CD4-positive, alpha-beta T cell treated with Interleukin-21 for 1 hour (primary cell): ENCODE measurements at regions not wholly inside any gene's neighbourhood (a gene's known extent, or its start where the extent isn't known, plus 50 kb on each side); places are given as distances from the start of the nearest gene placed in this dataset.

ENCODE experiments used
- DNase-seq: peaks from one replicate; pipeline ENCODE4 v3.0.0-alpha.2; 2020

DNA sequence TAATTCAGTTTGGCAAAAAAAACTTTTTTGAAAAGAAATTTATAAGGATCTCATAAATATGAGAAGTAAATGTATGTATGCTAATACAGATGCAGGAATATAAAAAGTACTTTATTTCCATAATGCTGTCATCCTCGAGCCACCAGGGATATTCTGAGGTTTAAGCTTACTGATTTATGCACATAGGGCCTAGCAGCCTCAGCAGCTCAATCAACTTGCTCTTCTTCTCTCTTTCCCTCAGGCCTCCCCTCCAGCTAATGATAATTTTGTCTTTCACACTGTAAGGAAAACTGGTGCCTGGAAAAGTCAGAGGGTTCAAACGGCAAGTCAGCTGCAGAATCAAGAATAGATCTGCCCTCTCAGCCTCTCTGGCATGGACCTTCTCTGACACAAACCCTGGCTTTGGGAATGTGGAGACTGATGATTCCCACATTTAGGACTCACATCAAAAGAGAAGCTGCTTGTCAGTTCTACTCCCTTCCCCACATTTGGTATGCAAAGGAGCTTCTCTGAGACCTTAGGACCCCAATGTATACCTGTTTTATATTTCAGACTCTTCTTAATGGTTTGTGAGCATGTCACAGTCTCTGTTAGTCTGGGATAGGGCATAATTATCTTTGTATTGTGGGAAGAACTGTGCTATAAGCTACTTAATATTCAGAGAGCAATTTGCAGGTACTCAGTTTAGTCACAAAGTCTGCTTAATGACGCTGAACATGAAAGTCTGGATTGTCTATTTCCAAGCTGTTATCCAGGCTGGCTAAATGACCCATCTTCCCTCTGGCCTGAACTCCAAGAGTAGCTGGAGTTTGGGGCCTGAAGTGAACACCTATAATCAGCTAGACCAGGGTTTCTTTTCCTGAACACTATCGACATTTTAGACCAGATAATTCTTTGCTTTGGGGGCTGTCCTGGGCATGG is 52.1 kb upstream of the DIPK1A start:
- DNase-seq = no peak

DNA sequence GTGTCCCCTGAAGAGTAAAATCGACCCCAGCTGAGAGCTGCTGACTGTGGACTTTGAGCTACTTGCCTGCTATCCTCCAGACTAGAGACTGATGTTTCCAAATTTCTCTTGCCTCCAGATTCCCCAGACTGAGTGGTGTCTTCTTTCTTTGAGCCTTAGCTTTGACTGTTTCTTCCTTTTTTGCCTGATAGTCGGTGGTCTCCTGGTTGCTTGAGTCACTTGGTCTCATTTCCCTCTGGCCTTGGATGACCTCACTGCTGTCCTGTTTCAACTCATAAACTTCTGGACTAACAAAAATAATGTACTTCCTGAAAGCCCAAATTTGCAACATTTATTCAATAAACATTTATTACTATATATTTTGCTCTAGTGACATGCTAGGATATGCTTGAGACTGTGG is 52.9 kb upstream of the DIPK1A start:
- DNase-seq = no peak

DNA sequence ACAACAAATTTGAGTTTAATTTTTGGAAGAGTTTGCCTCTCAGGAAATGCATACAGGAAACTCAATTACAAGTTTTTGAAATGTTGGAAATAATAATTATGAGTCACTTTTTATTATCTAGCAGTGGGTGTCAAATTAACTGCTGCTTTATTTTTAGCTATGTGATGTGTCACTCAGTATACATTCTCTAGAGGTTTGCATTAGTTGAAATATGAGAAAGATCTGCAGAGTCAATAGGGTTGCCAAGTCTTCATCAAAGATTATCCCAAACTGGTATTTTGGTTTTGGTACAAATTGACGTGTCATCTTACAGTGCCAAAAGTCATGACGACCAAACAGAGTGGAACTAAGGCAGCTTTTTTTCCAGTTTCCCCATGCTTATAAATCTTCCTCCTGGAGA is 54.3 kb upstream of the DIPK1A start:
- DNase-seq = no peak

DNA sequence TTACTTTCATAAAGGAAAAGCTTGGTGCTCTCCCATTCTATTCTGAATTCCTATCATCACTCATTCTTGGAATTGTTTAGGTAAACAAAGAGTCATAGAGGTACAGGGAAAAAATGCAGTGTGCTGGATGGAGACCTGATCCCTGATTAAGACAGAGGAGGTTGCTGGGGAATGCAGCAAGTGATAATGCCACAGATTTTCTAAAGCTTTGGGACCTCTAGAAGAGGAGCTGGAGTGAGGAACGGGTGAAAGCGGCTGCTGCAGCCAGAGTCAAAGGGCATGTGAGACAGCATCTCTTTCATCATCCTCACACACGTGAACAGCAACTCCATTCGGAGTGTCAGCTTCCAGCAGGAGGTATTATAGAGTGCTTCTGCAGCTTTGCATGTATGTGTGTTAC is 54.9 kb upstream of the DIPK1A start:
- no peak for DNase-seq

DNA sequence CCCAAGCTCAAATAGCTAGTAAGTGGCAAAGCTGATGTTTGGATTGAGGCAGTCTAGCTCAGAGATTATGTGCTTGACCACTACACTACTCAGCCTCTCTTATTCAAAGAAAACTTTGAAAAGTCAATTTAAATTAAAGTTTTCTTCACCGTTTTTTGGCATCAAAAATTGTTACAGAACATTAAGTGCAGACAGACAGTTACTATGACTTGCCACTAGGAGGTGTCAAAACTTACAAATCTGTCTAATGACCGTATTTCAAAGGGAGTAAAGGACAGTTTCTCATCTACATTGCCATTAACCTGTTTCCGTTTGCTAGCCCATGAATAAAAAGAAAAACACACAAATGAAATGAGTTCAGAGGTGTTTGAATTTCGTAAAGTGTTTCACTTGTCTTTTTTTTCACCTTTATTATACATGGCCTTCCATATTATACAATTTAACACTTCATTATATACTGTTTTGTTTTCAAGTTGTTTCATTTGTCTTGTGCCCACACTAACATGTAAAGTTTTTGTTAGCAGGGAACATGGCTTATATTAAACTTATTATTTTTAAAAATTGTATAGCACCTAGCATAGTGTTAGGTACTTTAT is 57.4 kb upstream of the MTF2 start:
- DNase-seq = peak; percentile 69

DNA sequence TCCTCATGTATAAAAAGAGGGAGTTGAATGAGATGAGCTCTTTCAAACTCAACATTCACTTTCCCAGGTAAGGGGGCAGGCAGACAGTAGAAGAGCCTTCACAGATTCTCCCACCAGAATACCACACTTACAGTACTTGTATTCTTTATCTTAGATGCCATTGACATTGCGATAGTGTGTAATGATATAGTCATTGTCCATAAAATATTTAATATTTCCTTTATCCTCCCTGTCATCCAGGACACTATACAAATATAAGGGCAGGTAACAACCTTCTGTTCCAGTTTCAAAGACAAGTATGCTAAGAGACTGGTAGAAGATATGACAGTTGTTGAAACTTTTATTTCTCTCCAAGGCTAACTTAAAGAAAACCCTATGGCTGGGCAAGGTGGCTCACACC is 56.5 kb upstream of the MTF2 start:
- DNase-seq = no peak

DNA sequence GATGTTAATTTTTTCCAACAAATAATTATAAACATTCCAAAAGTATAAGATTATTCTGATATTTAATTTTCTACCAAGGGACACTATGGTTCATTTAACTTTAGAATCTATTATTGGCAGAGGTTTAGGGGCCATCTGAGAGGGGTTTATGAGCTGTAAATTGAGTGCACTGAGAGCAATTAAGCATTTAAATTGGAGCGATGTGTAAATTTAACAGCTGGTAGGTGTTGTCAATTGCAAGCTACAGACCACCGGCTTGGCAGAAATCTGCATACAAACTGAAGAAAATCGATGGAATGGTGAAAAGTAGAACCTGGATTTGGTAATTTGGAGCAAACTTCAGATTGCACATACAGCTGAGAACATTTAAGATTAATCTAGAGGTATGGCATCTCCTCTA is 55.8 kb upstream of the MTF2 start:
- no peak for DNase-seq

DNA sequence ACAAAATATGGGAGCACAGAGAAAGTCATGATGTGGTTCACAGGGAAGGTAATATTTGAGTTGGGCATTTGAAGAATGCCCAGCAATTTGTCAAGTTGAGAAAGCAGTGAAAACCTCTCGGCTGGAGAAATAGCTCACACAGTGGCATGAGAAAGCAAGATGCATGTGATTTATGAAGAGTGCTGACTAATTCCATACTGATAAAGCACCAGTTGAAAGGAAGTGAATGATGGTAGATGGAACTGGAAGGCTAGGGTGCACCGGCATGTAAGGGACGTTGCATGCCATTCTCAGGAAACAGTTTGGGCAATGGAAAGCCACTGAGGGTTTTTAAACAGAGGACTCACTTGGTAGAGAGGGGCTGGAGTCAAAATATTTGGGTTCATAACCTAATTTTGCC is 53.5 kb upstream of the MTF2 start:
- DNase-seq = no peak

DNA sequence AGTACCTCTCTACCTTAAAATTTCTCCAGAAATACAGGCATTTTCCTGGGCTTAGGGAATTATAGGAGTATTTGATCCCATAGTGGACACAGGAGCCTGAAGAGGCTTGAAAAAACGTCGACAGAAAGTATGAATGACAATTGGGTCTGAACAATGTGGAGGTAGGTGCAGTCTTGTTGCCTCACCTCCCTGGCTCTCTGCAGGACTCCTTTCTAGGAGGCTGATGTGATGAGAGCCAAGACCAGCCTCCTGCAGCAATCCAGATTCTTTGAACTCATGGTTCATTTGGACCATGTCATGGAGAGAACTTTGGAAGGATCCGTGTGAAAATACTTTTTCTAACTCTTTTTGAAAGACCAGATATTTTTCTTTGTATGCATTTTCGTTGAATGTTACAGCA is 50.5 kb upstream of the MTF2 start:
- no peak for DNase-seq
